OCI-LY3 (cell line): ENCODE measurements at regions not wholly inside any gene's neighbourhood (a gene's known extent, or its start where the extent isn't known, plus 50 kb on each side); places are given as distances from the start of the nearest gene placed in this dataset.

Experiments used
- EZH2phosphoT487 ChIP-seq: fragments of 200-600 bp; shearing (Covaris generic); IDR thresholded peaks from 2 replicates; pipeline ENCODE4 v1.6.1; 2018; ENCODE audit warnings: antibody characterized with exemption, mixed run types, low read depth
- TF ChIP-seq, protein P1 (sequence below): fragments of 200-600, 300-600 bp; sonication (generic); IDR thresholded peaks from 2 replicates; pipeline ENCODE4 v1.5.1; 2014; ENCODE audit warnings: antibody characterized with exemption, low read length, low read depth

DNA sequence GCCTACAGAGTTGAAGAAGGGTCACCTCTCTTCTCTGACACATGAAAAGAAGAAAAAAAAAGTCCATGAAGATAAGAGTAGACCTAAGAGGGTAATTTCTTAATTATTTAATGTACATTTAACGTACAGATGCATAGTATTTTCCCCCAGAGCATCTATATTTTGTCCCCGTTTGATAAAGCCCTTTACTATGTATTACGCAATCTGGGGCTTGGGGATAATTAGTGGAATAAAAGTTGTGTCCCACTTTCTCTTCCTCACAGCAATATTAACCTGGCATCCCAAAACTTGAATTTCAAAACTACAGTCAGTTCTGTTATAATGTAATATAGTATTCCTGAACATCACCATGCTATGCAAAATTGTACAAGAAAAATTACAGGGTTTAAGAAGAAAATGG is 254.1 kb downstream of the SUCLG1 start:
- TF ChIP-seq, protein P1, sequence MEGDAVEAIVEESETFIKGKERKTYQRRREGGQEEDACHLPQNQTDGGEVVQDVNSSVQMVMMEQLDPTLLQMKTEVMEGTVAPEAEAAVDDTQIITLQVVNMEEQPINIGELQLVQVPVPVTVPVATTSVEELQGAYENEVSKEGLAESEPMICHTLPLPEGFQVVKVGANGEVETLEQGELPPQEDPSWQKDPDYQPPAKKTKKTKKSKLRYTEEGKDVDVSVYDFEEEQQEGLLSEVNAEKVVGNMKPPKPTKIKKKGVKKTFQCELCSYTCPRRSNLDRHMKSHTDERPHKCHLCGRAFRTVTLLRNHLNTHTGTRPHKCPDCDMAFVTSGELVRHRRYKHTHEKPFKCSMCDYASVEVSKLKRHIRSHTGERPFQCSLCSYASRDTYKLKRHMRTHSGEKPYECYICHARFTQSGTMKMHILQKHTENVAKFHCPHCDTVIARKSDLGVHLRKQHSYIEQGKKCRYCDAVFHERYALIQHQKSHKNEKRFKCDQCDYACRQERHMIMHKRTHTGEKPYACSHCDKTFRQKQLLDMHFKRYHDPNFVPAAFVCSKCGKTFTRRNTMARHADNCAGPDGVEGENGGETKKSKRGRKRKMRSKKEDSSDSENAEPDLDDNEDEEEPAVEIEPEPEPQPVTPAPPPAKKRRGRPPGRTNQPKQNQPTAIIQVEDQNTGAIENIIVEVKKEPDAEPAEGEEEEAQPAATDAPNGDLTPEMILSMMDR, result no peak
- TF ChIP-seq EZH2phosphoT487, result no peak
